SK-N-SH (cell line): ENCODE measurements at regions not wholly inside any gene's neighbourhood (a gene's known extent, or its start where the extent isn't known, plus 50 kb on each side); places are given as distances from the start of the nearest gene placed in this dataset.

Experiments
- CTCF ChIA-PET: fragments of 300-600, 350-600 bp; formaldehyde crosslinking; extraction: SDS; loops from one replicate; lab custom pipeline; 2021; lab: Yijun Ruan, JAX
- POLR2A ChIA-PET: fragments of 350-600 bp; sonication (Branson Sonifier 250); formaldehyde crosslinking; extraction: SDS; loops from one replicate; lab custom pipeline; 2020; ENCODE audit warnings: antibody characterized with exemption, inconsistent platforms; lab: Yijun Ruan, JAX
- DNase-seq: peaks from one replicate; pipeline ENCODE4 v3.0.0; 2012
- H2AFZ ChIP-seq: fragments of 200-600 bp; sonication (generic); 2 replicates; pipeline ENCODE4 v1.8.1; 2016; ENCODE audit warnings: antibody characterized with exemption, mild to moderate bottlenecking, low read depth
- H3F3A ChIP-seq: fragments of 200-600 bp; sonication (generic); replicated peaks from 2 replicates; pipeline ENCODE3; 2016; ENCODE audit warnings: antibody characterized with exemption, mild to moderate bottlenecking; ENCODE audit not compliant: insufficient read depth
- H3K27ac ChIP-seq, 2 experiments: fragments of 200-500 bp in 1 of 2; fragments of 200-600 bp in 1 of 2; sonication (Bioruptor generic) in 1 of 2; sonication (generic), shearing (Covaris generic) in 1 of 2; 2 replicates each; pipeline versions ENCODE4 v1.5.1 to v1.6.1; 2014 to 2016; ENCODE audit warnings: low read depth in 2 of 2, inconsistent platforms in 1 of 2, low read length in 1 of 2, mild to moderate bottlenecking in 1 of 2, mixed read lengths in 1 of 2
- H3K27me3 ChIP-seq: fragments of 200-600 bp; sonication (generic), shearing (Covaris generic); 2 replicates; pipeline ENCODE4 v1.6.1; 2016; ENCODE audit warnings: mixed run types; ENCODE audit not compliant: insufficient read depth
- H3K36me3 ChIP-seq, 2 experiments: fragments of 200-500 bp in 1 of 2; fragments of 200-600 bp in 1 of 2; sonication (Bioruptor generic) in 1 of 2; sonication (generic) in 1 of 2; replicated peaks in 1 of 2; 2 replicates each; pipeline versions ENCODE3 to v1.5.1; 2014 to 2016; ENCODE audit warnings: low read length in 1 of 2, mild to moderate bottlenecking in 1 of 2; ENCODE audit not compliant: insufficient read depth in 2 of 2, control insufficient read depth in 1 of 2
- H3K4me1 ChIP-seq, 2 experiments: fragments of 200-500 bp in 1 of 2; fragments of 200-600 bp in 1 of 2; sonication (Bioruptor generic) in 1 of 2; sonication (generic), shearing (Covaris generic) in 1 of 2; 2 replicates each; pipeline versions ENCODE4 v1.5.1 to v1.6.1; 2014 to 2016; ENCODE audit warnings: low read depth in 1 of 2, low read length in 1 of 2, mixed run types in 1 of 2; ENCODE audit not compliant: insufficient read depth in 2 of 2, control insufficient read depth in 1 of 2
- H3K4me2 ChIP-seq: fragments of 200-600 bp; sonication (generic), shearing (Covaris generic); 2 replicates; pipeline ENCODE4 v1.6.1; 2017; ENCODE audit warnings: mixed run types
- H3K4me3 ChIP-seq, 2 experiments: fragments of 200-500 bp in 1 of 2; fragments of 200-600 bp in 1 of 2; sonication (Bioruptor generic) in 1 of 2; sonication (generic), shearing (Covaris generic) in 1 of 2; 2 replicates each; pipeline versions ENCODE4 v1.5.1 to v1.8.1; 2014 to 2016; ENCODE audit warnings: low read depth in 2 of 2, inconsistent platforms in 1 of 2, low read length in 1 of 2, mild to moderate bottlenecking in 1 of 2, mixed read lengths in 1 of 2, moderate library complexity in 1 of 2
- H3K79me2 ChIP-seq: fragments of 200-600 bp; sonication (generic); 2 replicates; pipeline ENCODE4 v1.8.1; 2017; ENCODE audit warnings: mild to moderate bottlenecking; ENCODE audit not compliant: insufficient read depth
- H3K9ac ChIP-seq: fragments of 200-600 bp; sonication (generic); 2 replicates; pipeline ENCODE4 v1.6.1; 2017; ENCODE audit warnings: mixed run types
- H3K9me2 ChIP-seq: fragments of 200-600 bp; sonication (generic); 2 replicates; pipeline ENCODE4 v1.6.1; 2017; ENCODE audit warnings: mixed run types
- H3K9me3 ChIP-seq: fragments of 200-600 bp; sonication (generic); 2 replicates; pipeline ENCODE4 v1.6.1; 2017; ENCODE audit warnings: mixed run types, mild to moderate bottlenecking, moderate library complexity
- H4K20me1 ChIP-seq: fragments of 200-600 bp; sonication (generic); 2 replicates; pipeline ENCODE4 v1.6.1; 2017; ENCODE audit warnings: mild to moderate bottlenecking, mixed run types; ENCODE audit not compliant: insufficient read depth
- CHD2 ChIP-seq: fragments of 150-350 bp; IDR thresholded peaks from 2 replicates; pipeline ENCODE4 v1.6.1; 2018; ENCODE audit warnings: low read length; ENCODE audit not compliant: partially characterized antibody
- FOSL2 ChIP-seq: IDR thresholded peaks from 2 replicates; pipeline ENCODE4 v1.4.0; 2012; ENCODE audit warnings: low read depth, mild to moderate bottlenecking, moderate library complexity, borderline replicate concordance
- GATA2 ChIP-seq: sonication (generic); formaldehyde crosslinking; IDR thresholded peaks from 2 replicates; pipeline ENCODE4 v1.5.0; 2020; ENCODE audit warnings: mild to moderate bottlenecking, missing genetic modification reagents
- JUND ChIP-seq: IDR thresholded peaks from 2 replicates; pipeline ENCODE4 v1.4.0; 2012
- MEF2A ChIP-seq: IDR thresholded peaks from 2 replicates; pipeline ENCODE4 v1.4.0; 2012; ENCODE audit warnings: low read depth, borderline replicate concordance
- RCOR1 ChIP-seq: fragments of 150-350 bp; IDR thresholded peaks from 2 replicates; pipeline ENCODE4 v1.6.1; 2017; ENCODE audit warnings: antibody characterized with exemption, low read length
- SIN3A ChIP-seq: IDR thresholded peaks from 2 replicates; pipeline ENCODE4 v1.6.1; 2012; ENCODE audit warnings: low read depth, mild to moderate bottlenecking, low read length, moderate library complexity, borderline replicate concordance
- TCF12 ChIP-seq: IDR thresholded peaks from 2 replicates; pipeline ENCODE4 v1.4.0; 2012
- YY1 ChIP-seq: IDR thresholded peaks from 2 replicates; pipeline ENCODE4 v1.4.0; 2012; ENCODE audit warnings: low read depth, mild to moderate bottlenecking
- whole genome bisulfite sequencing: methylation state at CpG from one replicate; pipeline ENCODE4 v1.1.6; 2017; ENCODE audit warnings: low lambda C conversion rate; 5-methylcytosine and 5-hydroxymethylcytosine counted together
- TF ChIP-seq, protein P1 (sequence below): fragments of 150-350 bp; IDR thresholded peaks from 2 replicates; pipeline ENCODE4 v1.6.1; 2016; ENCODE audit warnings: mild to moderate bottlenecking, low read depth, low read length
- TF ChIP-seq, protein P2 (sequence below): IDR thresholded peaks from 2 replicates; pipeline ENCODE4 v1.4.0; 2012; ENCODE audit warnings: low read depth
- TF ChIP-seq, protein P3 (sequence below): IDR thresholded peaks from 2 replicates; pipeline ENCODE4 v1.6.1; 2012; ENCODE audit warnings: mild to moderate bottlenecking, low read depth, low read length, moderate library complexity
- TF ChIP-seq, protein P4 (sequence below): IDR thresholded peaks from 2 replicates; pipeline ENCODE4 v1.4.0; 2012; ENCODE audit warnings: low read depth, borderline replicate concordance

DNA sequence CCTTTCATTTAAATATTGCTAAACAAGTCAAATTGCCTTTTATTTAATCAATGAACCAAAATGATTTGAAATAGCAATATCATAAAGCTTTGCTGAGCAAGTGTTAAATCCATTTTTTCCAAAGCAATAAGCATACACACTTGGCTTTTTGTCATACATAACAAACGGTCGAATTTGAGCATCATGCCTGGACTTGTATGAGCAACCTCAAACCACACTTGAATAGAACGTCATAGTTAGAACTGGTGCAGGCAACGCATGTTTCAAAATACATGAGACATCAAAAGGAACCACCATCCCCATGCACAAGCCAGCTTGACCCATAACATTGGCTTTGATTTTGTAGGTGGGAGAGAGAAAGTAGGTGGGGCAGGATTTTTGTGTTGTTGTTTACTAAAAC lies 812.3 kb upstream of the FRG1 start:
- Histone ChIP-seq H3K36me3 (no peaks in the 10 kb centered on the region), H2AFZ (no peak overlapping the region), H3K27me3 (no peaks in the 10 kb centered on the region), H3K4me2 (no peak overlapping the region), H4K20me1 (no peaks in the 10 kb centered on the region), H3K4me3 (no peak overlapping the region), H3F3A (no peaks in the 10 kb centered on the region), H3K27ac (no peak overlapping the region), H3K79me2 (no peaks in the 10 kb centered on the region), H3K9ac (no peak overlapping the region), H3K9me2 (no peaks in the 10 kb centered on the region), H3K4me1 (no peaks in the 10 kb centered on the region), H3K9me3 (no peaks in the 10 kb centered on the region)
- no peak for DNase-seq
- POLR2A ChIA-PET = no interaction called here
- TF ChIP-seq JUND (no peak), FOSL2 (no peak), SIN3A (no peak), GATA2 (no peak), CHD2 (no peak), TCF12 (no peak), MEF2A (no peak), YY1 (no peak), RCOR1 (no peak)
- TF ChIP-seq, protein P1, sequence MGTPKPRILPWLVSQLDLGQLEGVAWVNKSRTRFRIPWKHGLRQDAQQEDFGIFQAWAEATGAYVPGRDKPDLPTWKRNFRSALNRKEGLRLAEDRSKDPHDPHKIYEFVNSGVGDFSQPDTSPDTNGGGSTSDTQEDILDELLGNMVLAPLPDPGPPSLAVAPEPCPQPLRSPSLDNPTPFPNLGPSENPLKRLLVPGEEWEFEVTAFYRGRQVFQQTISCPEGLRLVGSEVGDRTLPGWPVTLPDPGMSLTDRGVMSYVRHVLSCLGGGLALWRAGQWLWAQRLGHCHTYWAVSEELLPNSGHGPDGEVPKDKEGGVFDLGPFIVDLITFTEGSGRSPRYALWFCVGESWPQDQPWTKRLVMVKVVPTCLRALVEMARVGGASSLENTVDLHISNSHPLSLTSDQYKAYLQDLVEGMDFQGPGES = no peak
- TF ChIP-seq, protein P2, sequence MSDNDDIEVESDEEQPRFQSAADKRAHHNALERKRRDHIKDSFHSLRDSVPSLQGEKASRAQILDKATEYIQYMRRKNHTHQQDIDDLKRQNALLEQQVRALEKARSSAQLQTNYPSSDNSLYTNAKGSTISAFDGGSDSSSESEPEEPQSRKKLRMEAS = no peak
- TF ChIP-seq, protein P3, sequence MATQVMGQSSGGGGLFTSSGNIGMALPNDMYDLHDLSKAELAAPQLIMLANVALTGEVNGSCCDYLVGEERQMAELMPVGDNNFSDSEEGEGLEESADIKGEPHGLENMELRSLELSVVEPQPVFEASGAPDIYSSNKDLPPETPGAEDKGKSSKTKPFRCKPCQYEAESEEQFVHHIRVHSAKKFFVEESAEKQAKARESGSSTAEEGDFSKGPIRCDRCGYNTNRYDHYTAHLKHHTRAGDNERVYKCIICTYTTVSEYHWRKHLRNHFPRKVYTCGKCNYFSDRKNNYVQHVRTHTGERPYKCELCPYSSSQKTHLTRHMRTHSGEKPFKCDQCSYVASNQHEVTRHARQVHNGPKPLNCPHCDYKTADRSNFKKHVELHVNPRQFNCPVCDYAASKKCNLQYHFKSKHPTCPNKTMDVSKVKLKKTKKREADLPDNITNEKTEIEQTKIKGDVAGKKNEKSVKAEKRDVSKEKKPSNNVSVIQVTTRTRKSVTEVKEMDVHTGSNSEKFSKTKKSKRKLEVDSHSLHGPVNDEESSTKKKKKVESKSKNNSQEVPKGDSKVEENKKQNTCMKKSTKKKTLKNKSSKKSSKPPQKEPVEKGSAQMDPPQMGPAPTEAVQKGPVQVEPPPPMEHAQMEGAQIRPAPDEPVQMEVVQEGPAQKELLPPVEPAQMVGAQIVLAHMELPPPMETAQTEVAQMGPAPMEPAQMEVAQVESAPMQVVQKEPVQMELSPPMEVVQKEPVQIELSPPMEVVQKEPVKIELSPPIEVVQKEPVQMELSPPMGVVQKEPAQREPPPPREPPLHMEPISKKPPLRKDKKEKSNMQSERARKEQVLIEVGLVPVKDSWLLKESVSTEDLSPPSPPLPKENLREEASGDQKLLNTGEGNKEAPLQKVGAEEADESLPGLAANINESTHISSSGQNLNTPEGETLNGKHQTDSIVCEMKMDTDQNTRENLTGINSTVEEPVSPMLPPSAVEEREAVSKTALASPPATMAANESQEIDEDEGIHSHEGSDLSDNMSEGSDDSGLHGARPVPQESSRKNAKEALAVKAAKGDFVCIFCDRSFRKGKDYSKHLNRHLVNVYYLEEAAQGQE = no peak
- TF ChIP-seq, protein P4, sequence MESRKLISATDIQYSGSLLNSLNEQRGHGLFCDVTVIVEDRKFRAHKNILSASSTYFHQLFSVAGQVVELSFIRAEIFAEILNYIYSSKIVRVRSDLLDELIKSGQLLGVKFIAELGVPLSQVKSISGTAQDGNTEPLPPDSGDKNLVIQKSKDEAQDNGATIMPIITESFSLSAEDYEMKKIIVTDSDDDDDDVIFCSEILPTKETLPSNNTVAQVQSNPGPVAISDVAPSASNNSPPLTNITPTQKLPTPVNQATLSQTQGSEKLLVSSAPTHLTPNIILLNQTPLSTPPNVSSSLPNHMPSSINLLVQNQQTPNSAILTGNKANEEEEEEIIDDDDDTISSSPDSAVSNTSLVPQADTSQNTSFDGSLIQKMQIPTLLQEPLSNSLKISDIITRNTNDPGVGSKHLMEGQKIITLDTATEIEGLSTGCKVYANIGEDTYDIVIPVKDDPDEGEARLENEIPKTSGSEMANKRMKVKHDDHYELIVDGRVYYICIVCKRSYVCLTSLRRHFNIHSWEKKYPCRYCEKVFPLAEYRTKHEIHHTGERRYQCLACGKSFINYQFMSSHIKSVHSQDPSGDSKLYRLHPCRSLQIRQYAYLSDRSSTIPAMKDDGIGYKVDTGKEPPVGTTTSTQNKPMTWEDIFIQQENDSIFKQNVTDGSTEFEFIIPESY = no peak
- 28% methylated on average over 4 of the region's 4 CpGs for WGBS
- CTCF ChIA-PET = no interaction called here
